ENCODE measurements at regions not wholly inside any gene's neighbourhood (a gene's known extent, or its start where the extent isn't known, plus 50 kb on each side); places are given as distances from the start of the nearest gene placed in this dataset.

- DNase-seq (no peak), ATAC-seq (no peak)
- Mint-ChIP-seq H3K36me3 (ENCODE audit: low read depth) (peaks cover 4% of the 10 kb centered on the region), H3K9me3 (peaks cover 7% of the 10 kb centered on the region), H3K27me3 (no peaks in the 10 kb centered on the region), H3K27ac (no peak overlapping the region), H3K4me1 (ENCODE audit: low read depth) (no peaks in the 10 kb centered on the region), H3K4me3 (no peak overlapping the region)
- POLR2A ChIA-PET: no interaction called here
- intact Hi-C loops (cut with micrococcal nuclease): no loop called here
- CTCF ChIA-PET: no interaction called here
- TF ChIP-seq, protein P1, sequence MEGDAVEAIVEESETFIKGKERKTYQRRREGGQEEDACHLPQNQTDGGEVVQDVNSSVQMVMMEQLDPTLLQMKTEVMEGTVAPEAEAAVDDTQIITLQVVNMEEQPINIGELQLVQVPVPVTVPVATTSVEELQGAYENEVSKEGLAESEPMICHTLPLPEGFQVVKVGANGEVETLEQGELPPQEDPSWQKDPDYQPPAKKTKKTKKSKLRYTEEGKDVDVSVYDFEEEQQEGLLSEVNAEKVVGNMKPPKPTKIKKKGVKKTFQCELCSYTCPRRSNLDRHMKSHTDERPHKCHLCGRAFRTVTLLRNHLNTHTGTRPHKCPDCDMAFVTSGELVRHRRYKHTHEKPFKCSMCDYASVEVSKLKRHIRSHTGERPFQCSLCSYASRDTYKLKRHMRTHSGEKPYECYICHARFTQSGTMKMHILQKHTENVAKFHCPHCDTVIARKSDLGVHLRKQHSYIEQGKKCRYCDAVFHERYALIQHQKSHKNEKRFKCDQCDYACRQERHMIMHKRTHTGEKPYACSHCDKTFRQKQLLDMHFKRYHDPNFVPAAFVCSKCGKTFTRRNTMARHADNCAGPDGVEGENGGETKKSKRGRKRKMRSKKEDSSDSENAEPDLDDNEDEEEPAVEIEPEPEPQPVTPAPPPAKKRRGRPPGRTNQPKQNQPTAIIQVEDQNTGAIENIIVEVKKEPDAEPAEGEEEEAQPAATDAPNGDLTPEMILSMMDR (IDR thresholded peaks at IDR 0.05): no peak
Measured at GRCh38 chr11:81986556-81987161, 747.0 kb downstream of the FAM181B start.

- Mint-ChIP-seq H3K27me3 (no peaks in the 10 kb centered on the region), H3K36me3 (ENCODE audit: low read depth) (no peaks in the 10 kb centered on the region), H3K27ac (no peak overlapping the region), H3K4me3 (no peak overlapping the region), H3K9me3 (peaks cover 7% of the 10 kb centered on the region), H3K4me1 (ENCODE audit: low read depth) (no peaks in the 10 kb centered on the region)
- ChIA-PET POLR2A (no interaction called here), CTCF (no interaction called here)
- ATAC-seq (no peak), DNase-seq (no peak)
- intact Hi-C loops (cut with micrococcal nuclease): loop anchor here (10.0 kb wide), 1 partner anchor 55 kb away; no protein-coding TSS in a partner anchor
- TF ChIP-seq, protein P1 (IDR thresholded peaks at IDR 0.05): no peak
Measured at GRCh38 chr11:81979448-81979847, 754.2 kb downstream of the FAM181B start.

DNA sequence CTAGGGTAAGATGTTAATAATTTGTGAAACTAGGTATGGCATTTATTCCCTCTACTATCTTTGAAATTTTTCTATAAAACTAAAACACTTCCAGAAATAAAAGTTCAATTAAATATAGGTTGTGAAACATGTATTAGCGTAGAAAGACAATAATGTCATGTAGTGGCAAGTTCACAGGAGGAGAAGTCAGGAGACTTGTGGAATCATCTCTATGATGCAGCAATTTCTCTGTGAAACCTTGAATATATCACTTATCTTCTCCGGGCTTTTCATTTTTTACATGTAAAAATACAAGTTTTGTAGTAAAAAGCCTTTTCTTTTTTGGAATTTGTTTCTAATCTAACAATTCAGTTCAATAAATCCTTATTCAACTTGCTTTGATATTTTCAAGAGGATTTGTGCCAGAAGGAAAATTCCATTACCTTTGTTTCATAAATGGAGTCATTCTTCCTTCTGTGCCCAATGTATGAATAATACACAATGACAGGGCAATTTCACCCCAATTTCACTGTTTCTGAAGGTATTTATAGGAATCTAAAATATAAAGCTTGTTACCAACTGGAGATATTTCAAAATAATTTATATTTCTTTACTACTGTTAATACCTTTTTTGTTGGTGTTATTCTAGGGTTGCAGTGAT is 758.3 kb downstream of the FAM181B start:
- Mint-ChIP-seq H3K4me1 (ENCODE audit: low read depth) (no peaks in the 10 kb centered on the region), H3K27ac (no peak overlapping the region), H3K36me3 (ENCODE audit: low read depth) (no peaks in the 10 kb centered on the region), H3K27me3 (no peaks in the 10 kb centered on the region), H3K9me3 (peaks cover 7% of the 10 kb centered on the region), H3K4me3 (no peak overlapping the region)
- CTCF ChIA-PET: no interaction called here
- POLR2A ChIA-PET: no interaction called here
- DNase-seq (no peak), ATAC-seq (no peak)
- intact Hi-C loops (cut with micrococcal nuclease): loop anchor here (10.0 kb wide), 1 partner anchor 59 kb away; no protein-coding TSS in a partner anchor
- TF ChIP-seq, protein P1 (IDR thresholded peaks at IDR 0.05): no peak

GRCh38 chr11:81970886-81971285 is 762.8 kb downstream of the FAM181B start:
- Mint-ChIP-seq H3K4me3 (no peak overlapping the region), H3K36me3 (ENCODE audit: low read depth) (no peaks in the 10 kb centered on the region), H3K27me3 (no peaks in the 10 kb centered on the region), H3K27ac (no peak overlapping the region), H3K9me3 (no peaks in the 10 kb centered on the region), H3K4me1 (ENCODE audit: low read depth) (no peaks in the 10 kb centered on the region)
- ChIA-PET CTCF (interaction anchor here (1.0 kb wide), 1 partner anchor 184 kb away, joined by 4 read pairs; no protein-coding TSS in a partner anchor), POLR2A (no interaction called here)
- no peak for DNase-seq
- ATAC-seq: no peak
- intact Hi-C loops (cut with micrococcal nuclease): loop anchor here (10.0 kb wide), 1 partner anchor 64 kb away; no protein-coding TSS in a partner anchor
- TF ChIP-seq, protein P1 (IDR thresholded peaks at IDR 0.05): no peak

GRCh38 chr11:81967242-81967641 is 766.4 kb downstream of the FAM181B start:
- DNase-seq (no peak), ATAC-seq (no peak)
- CTCF ChIA-PET: no interaction called here
- Mint-ChIP-seq H3K27ac (no peak overlapping the region), H3K4me3 (no peak overlapping the region), H3K4me1 (ENCODE audit: low read depth) (peaks cover 17% of the 10 kb centered on the region), H3K27me3 (no peaks in the 10 kb centered on the region), H3K36me3 (ENCODE audit: low read depth) (no peaks in the 10 kb centered on the region), H3K9me3 (no peaks in the 10 kb centered on the region)
- POLR2A ChIA-PET: interaction anchor here (0.6 kb wide), 1 partner anchor 323 kb away, joined by 3 read pairs; no protein-coding TSS in a partner anchor
- TF ChIP-seq, protein P1 (IDR thresholded peaks at IDR 0.05): no peak
- intact Hi-C loops (cut with micrococcal nuclease): no loop called here
